ENCODE measurements at regions not wholly inside any gene's neighbourhood (a gene's known extent, or its start where the extent isn't known, plus 50 kb on each side); places are given as distances from the start of the nearest gene placed in this dataset.

- Histone ChIP-seq H3K4me3 (replicated peaks in 1 of 3; ENCODE audit: insufficient read depth in 1 of 3, low read depth in 2 of 3, low read length in 3 of 3) (no peak overlapping the region), H3K27ac (ENCODE audit: extremely low read length, insufficient read depth, low read length) (peak overlapping the region; percentile 9), H3K36me3 (replicated peaks in 1 of 2; ENCODE audit: control insufficient read depth in 1 of 2, insufficient read depth in 2 of 2, low read length in 2 of 2) (peaks cover 4 to 8% of the 10 kb centered on the region in 2 experiments; a peak in 3 of 5 replicates), H3K9ac (ENCODE audit: insufficient read depth, low read depth, low read length) (no peak overlapping the region), H3K4me2 (ENCODE audit: low read depth, low read length) (no peak overlapping the region; the same call in 1 of the 2 replicates), H3K9me3 (ENCODE audit: low read length) (no peaks in the 10 kb centered on the region), H4K20me1 (ENCODE audit: insufficient read depth, low read length) (peaks cover 55% of the 10 kb centered on the region), H3K79me2 (ENCODE audit: insufficient read depth, low read length) (peaks cover 86% of the 10 kb centered on the region), H2AFZ (ENCODE audit: low read length) (no peak overlapping the region), H3K27me3 (ENCODE audit: control insufficient read depth in 1 of 2, insufficient read depth in 2 of 2, low read length in 2 of 2) (no peaks in the 10 kb centered on the region), H3K4me1 (ENCODE audit: insufficient read depth, low read length) (peaks cover 72% of the 10 kb centered on the region)
- DNase-seq (ENCODE audit: low spot score) (no peak), FAIRE-seq (no peak), ATAC-seq (no peak)
- intact Hi-C loops (cut with micrococcal nuclease; ENCODE audit: unreplicated experiment), result no loop called here
- ChIA-PET POLR2A (no interaction called here), CTCF (ENCODE audit: low intra/inter-chr PET ratio, low total read pairs) (no interaction called here)
- in situ Hi-C loops (cut with HindIII; ENCODE audit: extremely low pct_ligation_motif_present, low pct_unique_long_range_greater_than_20kb), result no loop called here
- peak; percentile 27; the same call in 1 of the 2 replicates for TF ChIP-seq SP4 (CRISPR knock-in tag; IDR thresholded peaks at IDR 0.05)
- TF ChIP-seq SAFB2 (CRISPR knock-in tag; IDR thresholded peaks at IDR 0.05; ENCODE audit: borderline replicate concordance, low read depth), result 0 out of 2 replicates have a peak, but pooled peaks have one; percentile 35
- TF ChIP-seq ZNF235 (CRISPR knock-in tag; IDR thresholded peaks at IDR 0.05; ENCODE audit: borderline replicate concordance), result no peak
- peak; percentile 60; the same call in 1 of the 2 replicates for TF ChIP-seq TFAP4 (IDR thresholded peaks at IDR 0.05; ENCODE audit: borderline replicate concordance, low read depth)
- no TSS peak for BruUV-seq (replicated peaks)
- WGBS (ENCODE audit: low lambda C conversion rate), result 88% methylated on average over 5 of the region's 5 CpGs
Observed at GRCh38 chr17:77366206-77366557, 225.4 kb downstream of the SEC14L1 start.

GRCh38 chr17:77366558-77367245 lies 225.9 kb downstream of the SEC14L1 start:
- ChIA-PET POLR2A (no interaction called here), CTCF (ENCODE audit: low intra/inter-chr PET ratio, low total read pairs) (no interaction called here)
- H3K4me2 ChIP-seq (ENCODE audit: low read depth, low read length), result no peak overlapping the region
- in situ Hi-C loops (cut with HindIII; ENCODE audit: extremely low pct_ligation_motif_present, low pct_unique_long_range_greater_than_20kb) (no loop called here), intact Hi-C loops (cut with micrococcal nuclease; ENCODE audit: unreplicated experiment) (no loop called here)
- no peak for FAIRE-seq
- no peak overlapping the region for H3K4me3 ChIP-seq (replicated peaks in 1 of 3; ENCODE audit: insufficient read depth in 1 of 3, low read depth in 2 of 3, low read length in 3 of 3)
- H3K27me3 ChIP-seq (ENCODE audit: control insufficient read depth in 1 of 2, insufficient read depth in 2 of 2, low read length in 2 of 2), result no peaks in the 10 kb centered on the region
- WGBS (ENCODE audit: low lambda C conversion rate), result 96% methylated on average over 8 of the region's 8 CpGs
- no peak overlapping the region for H3K9ac ChIP-seq (ENCODE audit: insufficient read depth, low read depth, low read length)
- no peaks in the 10 kb centered on the region for H3K9me3 ChIP-seq (ENCODE audit: low read length)
- H3K4me1 ChIP-seq (ENCODE audit: insufficient read depth, low read length), result peaks cover 77% of the 10 kb centered on the region
- peaks cover 4 to 8% of the 10 kb centered on the region in 2 experiments; a peak in 3 of 5 replicates for H3K36me3 ChIP-seq (replicated peaks in 1 of 2; ENCODE audit: control insufficient read depth in 1 of 2, insufficient read depth in 2 of 2, low read length in 2 of 2)
- no peak for ATAC-seq
- H2AFZ ChIP-seq (ENCODE audit: low read length), result no peak overlapping the region
- H3K79me2 ChIP-seq (ENCODE audit: insufficient read depth, low read length), result peaks cover 90% of the 10 kb centered on the region
- H3K27ac ChIP-seq (ENCODE audit: extremely low read length, insufficient read depth, low read length), result no peak overlapping the region
- DNase-seq (ENCODE audit: low spot score), result no peak
- H4K20me1 ChIP-seq (ENCODE audit: insufficient read depth, low read length), result peaks cover 60% of the 10 kb centered on the region
- BruUV-seq (replicated peaks), result no TSS peak
- TF ChIP-seq ARID2 (CRISPR knock-in tag; IDR thresholded peaks at IDR 0.05; ENCODE audit: borderline replicate concordance), result no peak
- no peak for TF ChIP-seq ZNF260 (CRISPR knock-in tag; IDR thresholded peaks at IDR 0.05; ENCODE audit: borderline replicate concordance, low read depth)
- no peak for TF ChIP-seq FOXP1 (IDR thresholded peaks at IDR 0.05)
- TF ChIP-seq FOXP1 (CRISPR knock-in tag; IDR thresholded peaks at IDR 0.05), result no peak
- TF ChIP-seq TBP (CRISPR knock-in tag; IDR thresholded peaks at IDR 0.05), result no peak
- TF ChIP-seq RBFOX2 (IDR thresholded peaks at IDR 0.05; ENCODE audit: low read depth, low read length), result no peak
- no peak for TF ChIP-seq TIGD3 (CRISPR knock-in tag; IDR thresholded peaks at IDR 0.05; ENCODE audit: borderline replicate concordance)
- TF ChIP-seq TOE1 (CRISPR knock-in tag; IDR thresholded peaks at IDR 0.05), result no peak
- no peak for TF ChIP-seq SNAPC2 (CRISPR knock-in tag; IDR thresholded peaks at IDR 0.05)
- no peak for TF ChIP-seq ZNF230 (CRISPR knock-in tag; IDR thresholded peaks at IDR 0.05)
- no peak for TF ChIP-seq ZNF234 (CRISPR knock-in tag; conservative IDR thresholded peaks at IDR 0.05)
- no peak for TF ChIP-seq NR1H2 (CRISPR knock-in tag; IDR thresholded peaks at IDR 0.05; ENCODE audit: borderline replicate concordance, low read depth)
- TF ChIP-seq ZNF225 (CRISPR knock-in tag; IDR thresholded peaks at IDR 0.05), result no peak

Measured in HepG2 (cell line).